ENCODE measurements at regions not wholly inside any gene's neighbourhood (a gene's known extent, or its start where the extent isn't known, plus 50 kb on each side); places are given as distances from the start of the nearest gene placed in this dataset.

DNA sequence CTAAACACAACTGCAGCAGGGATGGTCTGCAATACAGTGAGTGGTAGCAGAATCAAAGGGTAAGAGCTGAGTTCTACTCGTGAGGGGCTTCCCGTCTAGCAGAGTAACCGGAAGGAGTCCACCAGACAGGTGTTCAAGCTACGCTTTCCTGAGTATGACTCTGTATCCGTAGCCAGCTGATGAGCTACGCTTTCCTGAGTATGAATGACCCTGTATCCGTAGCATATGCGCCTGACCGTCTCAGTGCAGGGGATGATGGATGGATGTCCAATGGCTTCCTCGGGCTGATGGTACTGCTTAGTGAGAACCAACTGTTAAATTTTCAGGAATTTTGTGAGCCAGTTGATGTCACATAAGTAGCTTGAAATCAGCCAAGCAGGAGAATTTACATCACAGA is 244.1 kb upstream of the MYT1L start:
- TF ChIP-seq EZH2phosphoT487 (conservative IDR thresholded peaks at IDR 0.05; ENCODE audit: low read length) = no peak
- TF ChIP-seq, protein P1, sequence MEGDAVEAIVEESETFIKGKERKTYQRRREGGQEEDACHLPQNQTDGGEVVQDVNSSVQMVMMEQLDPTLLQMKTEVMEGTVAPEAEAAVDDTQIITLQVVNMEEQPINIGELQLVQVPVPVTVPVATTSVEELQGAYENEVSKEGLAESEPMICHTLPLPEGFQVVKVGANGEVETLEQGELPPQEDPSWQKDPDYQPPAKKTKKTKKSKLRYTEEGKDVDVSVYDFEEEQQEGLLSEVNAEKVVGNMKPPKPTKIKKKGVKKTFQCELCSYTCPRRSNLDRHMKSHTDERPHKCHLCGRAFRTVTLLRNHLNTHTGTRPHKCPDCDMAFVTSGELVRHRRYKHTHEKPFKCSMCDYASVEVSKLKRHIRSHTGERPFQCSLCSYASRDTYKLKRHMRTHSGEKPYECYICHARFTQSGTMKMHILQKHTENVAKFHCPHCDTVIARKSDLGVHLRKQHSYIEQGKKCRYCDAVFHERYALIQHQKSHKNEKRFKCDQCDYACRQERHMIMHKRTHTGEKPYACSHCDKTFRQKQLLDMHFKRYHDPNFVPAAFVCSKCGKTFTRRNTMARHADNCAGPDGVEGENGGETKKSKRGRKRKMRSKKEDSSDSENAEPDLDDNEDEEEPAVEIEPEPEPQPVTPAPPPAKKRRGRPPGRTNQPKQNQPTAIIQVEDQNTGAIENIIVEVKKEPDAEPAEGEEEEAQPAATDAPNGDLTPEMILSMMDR (IDR thresholded peaks at IDR 0.05; ENCODE audit: insufficient read depth, low read length, poor library complexity, severe bottlenecking) = no peak

Measured in SU-DHL-6 (cell line).